ENCODE measurements at regions not wholly inside any gene's neighbourhood (a gene's known extent, or its start where the extent isn't known, plus 50 kb on each side); places are given as distances from the start of the nearest gene placed in this dataset.

GRCh38 chr15:47157827-47158226 is 559.5 kb upstream of the SEMA6D start:
- no peak overlapping the region for H3K4me3 ChIP-seq (ENCODE audit: low read depth, low read length)
- TF ChIP-seq CTCF (IDR thresholded peaks at IDR 0.05; ENCODE audit: low read depth, low read length) = no peak

- H3K4me3 ChIP-seq (ENCODE audit: low read depth, low read length) = no peak overlapping the region
- no peak for TF ChIP-seq CTCF (IDR thresholded peaks at IDR 0.05; ENCODE audit: low read depth, low read length)
Measured at GRCh38 chr15:47158573-47158972, 558.7 kb upstream of the SEMA6D start.

- no peak for TF ChIP-seq CTCF (IDR thresholded peaks at IDR 0.05; ENCODE audit: low read depth, low read length)
- no peak overlapping the region for H3K4me3 ChIP-seq (ENCODE audit: low read depth, low read length)
Measured at GRCh38 chr15:47177177-47177576, 540.1 kb upstream of the SEMA6D start.

GRCh38 chr15:47179988-47180387 is 537.3 kb upstream of the SEMA6D start:
- TF ChIP-seq CTCF (IDR thresholded peaks at IDR 0.05; ENCODE audit: low read depth, low read length) = no peak
- no peak overlapping the region for H3K4me3 ChIP-seq (ENCODE audit: low read depth, low read length)

- H3K4me3 ChIP-seq (ENCODE audit: low read depth, low read length) = no peak overlapping the region
- TF ChIP-seq CTCF (IDR thresholded peaks at IDR 0.05; ENCODE audit: low read depth, low read length) = no peak
Measured at GRCh38 chr15:47182818-47183217, 534.5 kb upstream of the SEMA6D start.

- no peak for TF ChIP-seq CTCF (IDR thresholded peaks at IDR 0.05; ENCODE audit: low read depth, low read length)
- peak overlapping the region; percentile 41 for H3K4me3 ChIP-seq (ENCODE audit: low read depth, low read length)
Measured at GRCh38 chr15:47184003-47184907, 533.0 kb upstream of the SEMA6D start.

All from WI38 (cell line).